GM19023 (cell line): ENCODE measurements at regions not wholly inside any gene's neighbourhood (a gene's known extent, or its start where the extent isn't known, plus 50 kb on each side); places are given as distances from the start of the nearest gene placed in this dataset.

Experiments
- ATAC-seq: cut with Tn5 transposase; IDR thresholded peaks from one replicate; pipeline ENCODE4 v1.9.1; 2021; ENCODE audit warnings: mild to moderate bottlenecking, moderate library complexity; ENCODE audit not compliant: unreplicated experiment

DNA sequence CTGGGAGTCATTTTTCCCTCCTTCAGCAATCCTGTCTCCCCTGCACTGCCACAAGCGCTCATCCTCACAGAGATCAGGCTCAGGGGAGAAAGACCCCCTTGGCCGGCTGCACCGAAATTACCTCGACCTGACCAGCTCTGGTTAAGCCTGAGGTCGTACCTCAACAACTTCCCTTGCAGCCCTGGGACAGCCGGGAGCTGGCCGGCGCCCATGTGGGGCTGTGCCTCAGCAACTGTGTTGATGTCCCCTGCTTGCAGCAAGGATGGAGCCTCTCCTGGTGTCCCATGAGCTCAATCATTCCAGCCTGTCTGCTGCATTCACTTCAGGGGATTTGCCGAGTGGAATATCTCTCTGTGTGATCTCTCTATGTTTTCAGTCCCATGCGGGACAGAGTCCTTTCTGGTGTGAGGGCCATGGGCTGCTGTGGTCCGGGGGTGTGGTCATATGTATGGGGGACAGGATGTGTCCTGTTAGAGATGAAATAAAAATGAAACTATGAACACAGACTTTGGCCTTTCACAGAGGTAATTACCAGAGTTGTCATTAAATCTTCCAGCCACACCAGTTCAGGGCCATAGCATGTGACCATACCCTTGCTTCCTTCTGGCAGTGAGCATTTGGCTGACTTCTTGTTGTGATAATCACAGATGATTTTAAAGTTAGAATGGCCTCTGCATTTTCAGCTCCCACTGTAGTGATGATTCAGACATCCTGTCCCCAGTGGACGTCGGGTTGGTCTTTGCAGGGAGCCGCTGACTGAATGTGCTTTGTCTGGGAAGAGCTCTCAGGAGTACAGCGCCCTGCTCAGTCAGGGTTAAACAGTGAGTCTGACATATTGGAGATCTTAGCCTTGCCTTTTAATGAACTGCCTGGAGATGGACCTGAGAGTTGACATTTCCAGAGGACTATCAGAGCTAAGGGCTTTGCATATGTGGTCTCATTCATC is 405.9 kb downstream of the AACS start:
- peak; percentile 75 for ATAC-seq

DNA sequence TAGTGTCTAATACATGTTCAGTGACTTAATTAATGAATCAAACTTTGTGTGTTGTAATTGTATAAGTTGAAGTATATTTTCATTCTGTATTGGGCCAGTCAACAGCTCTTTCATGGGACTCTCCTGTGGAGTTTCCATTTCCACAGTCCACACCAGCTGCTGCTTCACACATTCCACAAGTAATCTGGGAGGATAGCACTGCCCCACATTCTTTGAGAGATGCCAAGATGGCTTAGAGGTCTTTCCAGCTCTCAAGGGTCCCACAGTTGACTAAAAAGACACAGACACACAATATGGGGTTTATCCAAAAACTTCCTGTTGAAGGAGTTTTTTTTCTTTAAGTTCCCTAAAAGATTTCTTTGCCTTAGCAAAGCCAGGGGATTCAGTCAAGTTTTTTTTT is 408.3 kb downstream of the AACS start:
- ATAC-seq: no peak

DNA sequence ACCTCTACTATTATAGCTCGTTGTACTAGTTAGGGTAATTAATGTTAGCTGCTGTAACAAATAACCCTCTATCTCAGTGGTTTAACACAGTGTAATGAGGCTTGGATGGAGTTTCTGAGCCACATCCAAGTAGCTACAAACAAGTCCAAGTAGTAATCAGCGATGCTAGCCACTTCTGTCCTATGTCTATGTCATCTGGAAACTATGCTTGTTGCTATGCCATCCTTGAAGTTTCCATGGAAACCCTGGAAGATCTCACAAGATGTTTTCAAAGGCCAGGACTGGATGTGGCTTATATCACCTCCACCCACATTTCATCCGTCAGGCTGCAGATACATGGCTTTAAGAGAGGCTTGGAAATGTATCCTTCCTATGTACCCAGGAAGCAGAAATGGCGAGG is 422.1 kb downstream of the AACS start:
- ATAC-seq: no peak

DNA sequence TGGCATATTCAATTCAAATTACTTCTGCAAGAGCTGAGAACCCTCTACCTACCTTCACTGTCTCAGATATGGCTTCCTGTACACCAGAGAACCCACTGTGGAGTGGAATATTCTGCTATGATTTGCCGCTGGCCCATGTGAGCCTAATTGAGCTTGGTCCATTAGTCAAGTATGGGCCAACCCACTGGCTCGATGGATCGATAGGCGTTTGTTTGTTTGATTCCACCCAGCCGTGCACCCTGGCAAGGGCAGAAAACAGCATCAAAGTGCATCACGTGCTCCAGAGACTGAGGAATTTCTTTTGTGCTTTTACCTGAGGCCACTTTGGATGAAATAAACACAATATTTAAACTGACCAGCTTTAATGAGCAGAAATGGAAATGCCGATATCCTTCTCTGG is 426.3 kb downstream of the AACS start:
- ATAC-seq: no peak

DNA sequence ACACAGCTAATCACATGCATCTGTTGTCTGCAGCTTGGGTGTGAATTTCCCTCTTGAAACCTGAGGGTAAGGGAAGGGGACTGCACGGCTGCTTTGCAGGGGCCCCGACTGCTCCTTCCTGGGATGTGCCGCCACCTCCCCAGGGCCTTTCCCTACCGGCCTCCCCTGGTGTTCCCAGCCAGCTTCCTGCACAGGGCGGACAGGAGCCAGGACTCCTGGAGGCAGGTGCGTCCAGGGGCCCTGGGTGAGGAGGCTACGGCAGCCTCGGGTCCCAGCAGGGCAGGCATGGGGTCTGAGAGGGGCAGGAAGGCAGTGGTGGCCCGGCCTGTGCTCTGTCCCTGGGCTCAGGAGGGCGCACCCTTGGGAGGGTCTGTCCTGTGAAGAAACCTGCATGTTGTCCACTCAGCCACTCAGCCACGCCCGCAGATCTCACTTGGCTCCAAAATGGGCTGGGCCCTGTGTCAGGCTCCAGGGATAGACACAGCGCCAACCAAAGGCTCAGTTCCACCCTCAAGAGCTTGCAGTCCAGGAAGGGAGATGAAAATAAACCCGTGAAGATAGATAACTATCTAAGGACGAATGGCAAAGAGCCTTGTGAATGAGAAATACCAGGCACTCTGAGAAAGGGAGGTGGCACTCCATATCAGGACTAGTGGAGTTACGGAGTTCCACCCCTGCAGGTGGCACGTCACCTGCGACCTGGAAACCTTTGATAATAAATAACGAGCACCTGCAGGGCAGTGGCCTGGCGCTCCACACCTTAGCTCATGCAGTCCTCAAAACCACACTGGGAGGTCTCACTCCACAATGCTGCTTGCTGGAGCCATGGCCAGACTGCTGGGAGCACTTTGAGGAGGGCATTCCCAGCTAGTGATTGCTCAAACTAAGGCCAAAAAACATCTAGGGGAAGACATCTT is 427.4 kb downstream of the AACS start:
- no peak for ATAC-seq

DNA sequence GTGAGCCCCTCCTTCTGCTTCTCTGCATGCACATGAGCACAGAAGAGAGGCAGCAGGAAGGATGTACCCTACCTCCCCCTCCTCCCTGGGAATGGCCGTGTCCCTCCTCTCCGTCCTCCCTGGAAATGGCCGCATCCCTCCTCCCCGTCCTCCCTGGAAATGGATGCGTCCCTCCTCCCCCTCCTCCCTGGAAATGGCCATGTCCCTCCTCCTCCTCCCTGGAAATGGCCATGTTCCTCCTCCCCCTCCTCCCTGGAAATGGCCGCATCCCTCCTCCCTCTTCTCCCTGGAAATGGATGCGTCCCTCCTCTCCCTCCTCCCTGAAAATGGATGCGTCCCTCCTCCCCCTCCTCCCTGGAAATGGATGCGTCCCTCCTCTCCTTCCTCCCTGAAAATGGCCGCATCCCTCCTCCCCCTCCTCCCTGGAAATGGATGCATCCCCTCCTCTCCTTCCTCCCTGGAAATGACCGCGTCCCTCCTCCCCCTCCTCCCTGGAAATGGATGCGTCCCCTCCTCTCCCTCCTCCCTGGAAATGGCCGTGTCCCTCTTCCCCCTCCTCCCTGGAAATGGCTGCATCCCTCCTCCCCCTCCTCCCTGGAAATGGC is 428.6 kb downstream of the AACS start:
- ATAC-seq: no peak

DNA sequence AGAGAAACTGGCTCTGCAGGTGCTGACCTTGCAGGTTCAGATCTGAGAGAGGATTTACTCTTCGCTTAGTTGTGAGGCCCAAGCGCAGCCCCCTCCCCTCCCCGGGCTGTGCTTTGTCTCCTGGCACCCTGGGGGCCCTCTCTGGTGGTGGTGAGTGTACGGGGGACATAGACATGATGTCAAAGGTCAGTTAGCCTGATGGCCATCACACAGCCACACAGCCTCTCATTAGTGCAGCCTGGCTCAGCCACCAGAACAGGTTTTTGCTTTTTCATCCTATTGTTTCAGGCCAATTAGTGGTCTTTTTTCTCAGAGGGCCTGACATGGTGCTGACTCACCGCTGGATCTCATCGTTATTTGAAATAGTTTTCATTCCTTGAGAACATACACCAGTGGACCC is 437.9 kb downstream of the AACS start:
- ATAC-seq: no peak

DNA sequence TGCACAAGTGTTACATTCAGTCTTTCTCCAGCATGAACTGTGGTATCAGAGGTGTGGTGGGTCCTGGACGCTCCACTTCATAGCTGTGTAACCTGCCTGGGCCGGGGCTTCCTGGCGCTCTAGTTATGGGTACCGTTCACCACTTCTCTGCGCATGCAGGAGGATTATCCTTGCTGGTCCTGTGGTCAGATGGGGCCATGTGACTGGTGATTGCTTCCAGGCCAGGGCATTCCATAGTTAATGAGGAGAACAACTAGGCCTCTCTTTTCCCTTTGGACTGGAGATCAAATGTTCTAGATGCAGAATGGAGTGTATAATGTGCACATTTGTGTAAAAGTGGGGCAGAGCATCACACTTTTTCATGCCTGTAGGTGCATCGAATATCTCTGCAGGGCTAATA is 444.0 kb downstream of the AACS start:
- ATAC-seq: no peak

DNA sequence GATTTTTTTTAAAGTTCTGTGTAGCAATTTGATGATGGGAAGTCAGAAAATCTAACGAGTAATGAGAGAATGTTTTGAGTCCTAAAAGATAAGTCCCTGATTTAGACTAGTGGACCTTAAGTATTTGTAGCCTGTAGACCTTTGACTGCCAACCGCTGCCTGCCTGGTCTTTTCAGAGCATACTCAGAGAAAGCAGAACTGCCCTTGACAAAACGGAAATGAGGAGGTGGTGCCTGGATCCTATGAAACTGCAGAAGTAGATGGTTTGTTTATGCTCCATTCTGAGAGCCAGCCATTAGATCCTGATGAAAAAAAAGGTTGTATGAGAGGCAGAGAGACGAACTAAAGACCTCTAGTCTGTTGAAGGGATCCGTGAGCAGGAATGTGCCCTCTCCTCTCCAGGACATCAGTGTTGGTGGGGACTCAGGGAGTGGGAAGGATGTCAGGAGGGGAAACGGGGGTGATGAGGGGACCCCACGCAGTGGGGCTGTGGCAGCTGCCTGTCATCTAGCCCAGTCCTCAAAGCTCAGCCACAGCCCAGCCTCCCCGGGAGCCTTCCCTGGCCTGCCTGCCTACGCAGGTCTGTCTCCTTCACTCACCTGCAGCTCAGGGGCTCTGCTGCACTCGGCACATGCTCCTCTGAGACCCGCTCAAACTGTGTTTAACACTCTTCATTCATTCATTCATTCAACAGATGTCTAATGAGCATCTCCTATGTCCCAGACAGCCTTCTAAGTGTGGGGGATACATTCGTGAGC is 447.5 kb downstream of the AACS start:
- ATAC-seq: no peak

DNA sequence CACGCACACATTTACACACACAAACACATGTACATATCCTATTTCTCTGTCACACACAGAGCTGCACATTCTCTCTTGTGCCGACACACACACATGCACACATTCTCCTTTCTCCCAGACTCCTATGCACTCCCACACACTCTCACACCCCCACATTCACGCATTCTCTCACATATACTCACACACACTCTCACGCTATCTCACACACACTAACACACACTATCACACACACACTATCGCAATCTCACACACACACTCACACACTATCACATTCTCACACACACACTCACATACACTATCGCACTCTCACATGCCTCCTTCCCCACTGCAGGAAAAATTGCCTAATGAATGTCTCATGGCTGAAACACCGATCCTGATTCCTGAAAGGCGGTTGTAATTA is 450.7 kb downstream of the AACS start:
- ATAC-seq: no peak

DNA sequence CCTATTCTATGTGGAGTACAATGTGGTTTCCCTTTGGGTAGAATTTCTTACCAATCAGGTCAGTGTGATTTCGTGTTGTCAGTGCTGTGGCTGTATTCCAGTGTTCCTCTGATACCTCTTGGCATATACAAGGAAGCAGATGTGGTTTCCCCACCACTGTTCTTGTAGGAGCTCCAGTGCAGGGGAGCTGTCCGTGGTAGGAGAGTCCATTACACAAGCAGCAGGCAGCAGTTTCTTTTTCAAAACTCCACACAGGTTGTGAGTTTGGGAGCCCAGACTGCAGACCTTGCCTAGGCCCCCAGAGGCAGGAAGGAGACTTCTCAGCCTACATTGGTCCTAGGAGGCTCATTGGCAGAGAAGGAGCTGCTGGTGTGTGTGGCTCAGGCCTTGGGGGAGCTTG is 452.8 kb downstream of the AACS start:
- no peak for ATAC-seq

DNA sequence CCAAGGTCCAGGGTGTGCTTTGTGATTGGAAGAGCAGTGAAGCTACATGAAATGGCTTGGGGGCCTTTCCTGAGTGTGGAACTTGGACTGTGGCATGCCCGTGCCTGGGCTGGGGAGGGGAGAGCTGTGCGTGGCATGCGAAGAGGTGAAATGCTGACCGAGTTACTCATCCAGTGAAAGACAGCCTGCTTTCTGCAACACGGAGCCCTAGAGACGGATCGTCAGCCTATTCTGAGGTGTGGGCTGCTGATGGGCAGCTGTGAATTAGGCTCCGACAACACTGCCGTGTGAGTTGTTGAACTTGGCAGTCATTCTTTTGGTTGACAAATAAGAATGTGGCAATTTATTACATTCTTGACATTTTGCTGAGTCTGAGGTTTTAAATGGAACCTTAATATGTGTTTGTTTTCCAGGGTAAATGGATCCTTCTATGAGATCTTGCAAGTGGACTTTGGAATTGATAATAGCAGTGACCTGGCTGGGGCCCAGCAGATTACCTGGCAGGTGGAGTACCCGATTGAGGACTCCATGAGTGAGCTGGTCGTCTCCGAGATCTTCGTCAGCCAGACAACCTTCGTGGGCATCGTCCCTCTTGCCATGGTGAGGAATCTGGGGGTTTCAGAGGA is 453.9 kb downstream of the AACS start:
- no peak for ATAC-seq

DNA sequence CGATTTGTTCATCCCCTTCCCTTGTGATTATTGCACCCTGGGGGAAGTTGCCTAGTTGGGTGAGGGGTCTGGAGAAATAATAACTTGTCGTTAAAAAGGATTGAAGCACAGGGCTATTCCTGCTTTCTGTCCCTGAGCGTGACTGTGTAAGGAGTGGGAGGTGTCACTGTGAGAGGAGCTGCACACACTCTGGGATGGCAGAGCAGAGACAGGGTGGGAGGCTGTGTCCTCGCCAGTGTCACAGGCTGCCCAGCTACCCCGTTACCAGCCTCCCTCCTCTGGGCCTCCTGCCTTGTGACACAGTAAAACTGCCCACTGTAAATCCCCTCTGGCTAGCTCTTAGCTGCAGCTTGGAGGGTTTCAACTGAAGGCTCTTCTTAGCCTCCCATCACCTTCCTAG is 460.6 kb downstream of the AACS start:
- ATAC-seq: no peak

DNA sequence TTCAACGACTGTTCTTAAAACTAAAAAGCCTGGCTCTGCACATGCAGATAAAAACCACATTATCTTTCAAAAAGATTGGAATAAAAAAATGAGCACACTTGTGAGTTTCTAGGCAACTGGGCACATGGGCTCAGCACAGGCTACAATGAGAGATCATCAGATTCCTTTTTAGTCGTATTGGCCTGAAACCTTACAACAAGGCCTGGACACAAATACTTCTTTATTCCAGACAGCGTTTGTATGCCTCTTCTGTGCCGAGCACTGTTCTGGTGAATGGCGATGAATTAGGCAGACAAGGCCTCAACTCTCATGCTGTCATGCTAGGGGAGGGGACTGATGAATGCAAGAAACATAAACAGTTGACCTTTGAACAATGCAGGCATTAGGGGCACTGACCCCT is 463.0 kb downstream of the AACS start:
- no peak for ATAC-seq

DNA sequence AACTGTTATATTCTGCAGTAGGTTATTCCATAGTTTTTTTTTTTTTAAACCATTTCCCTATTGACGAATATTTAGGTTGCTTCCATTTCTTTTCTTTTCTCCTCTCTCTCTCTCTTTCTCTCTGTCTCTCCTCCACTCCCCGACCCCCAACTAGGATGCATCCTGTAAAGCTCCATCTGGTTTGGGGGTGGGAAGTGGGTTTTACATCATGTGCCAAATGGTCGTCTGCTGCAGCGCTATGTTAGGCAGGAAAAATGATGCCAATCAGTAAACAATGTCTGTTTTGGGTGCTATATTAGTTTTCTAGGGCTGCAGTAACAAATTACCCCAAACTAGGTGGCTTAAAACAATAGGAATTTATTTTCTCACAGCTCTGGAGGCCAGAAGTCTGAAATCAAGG is 465.0 kb downstream of the AACS start:
- ATAC-seq: no peak

DNA sequence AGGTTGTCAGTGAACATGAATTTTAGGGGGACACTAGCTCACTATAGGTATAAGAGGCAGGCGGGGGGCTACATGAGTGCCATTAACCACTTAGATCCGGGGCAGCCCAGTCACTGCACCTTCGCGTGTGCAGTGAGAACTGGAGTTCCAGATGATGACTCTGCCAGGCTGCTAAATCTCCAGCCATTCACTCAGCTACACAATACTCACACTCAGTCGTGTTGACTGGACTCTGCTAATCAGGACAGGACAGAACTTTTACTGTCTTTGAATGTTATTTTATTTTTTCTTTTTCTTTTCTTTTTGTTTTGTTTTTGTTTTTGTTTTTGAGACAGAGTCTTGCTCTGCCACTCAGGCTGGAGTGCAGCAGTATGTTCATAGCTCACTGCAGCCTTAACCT is 465.6 kb downstream of the AACS start:
- ATAC-seq: no peak

DNA sequence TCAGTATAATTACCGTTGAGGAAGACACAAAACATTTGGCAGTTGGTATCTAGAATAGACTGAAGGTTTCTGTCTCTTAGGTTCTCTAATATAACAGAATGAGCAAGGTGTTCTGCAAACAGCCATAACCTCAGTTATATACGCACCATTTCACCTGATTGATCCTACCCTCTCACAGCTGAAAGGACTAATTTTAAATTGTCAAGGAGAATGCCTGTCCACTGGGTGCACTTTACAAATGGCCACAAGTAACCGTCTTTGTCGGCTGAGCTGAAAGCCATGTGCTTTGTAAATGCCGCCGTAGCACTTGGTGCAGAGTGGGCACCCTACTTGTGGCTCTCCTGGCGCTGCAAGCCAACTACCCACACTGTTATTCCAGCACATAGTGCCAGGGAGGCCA is 466.3 kb downstream of the AACS start:
- no peak for ATAC-seq

DNA sequence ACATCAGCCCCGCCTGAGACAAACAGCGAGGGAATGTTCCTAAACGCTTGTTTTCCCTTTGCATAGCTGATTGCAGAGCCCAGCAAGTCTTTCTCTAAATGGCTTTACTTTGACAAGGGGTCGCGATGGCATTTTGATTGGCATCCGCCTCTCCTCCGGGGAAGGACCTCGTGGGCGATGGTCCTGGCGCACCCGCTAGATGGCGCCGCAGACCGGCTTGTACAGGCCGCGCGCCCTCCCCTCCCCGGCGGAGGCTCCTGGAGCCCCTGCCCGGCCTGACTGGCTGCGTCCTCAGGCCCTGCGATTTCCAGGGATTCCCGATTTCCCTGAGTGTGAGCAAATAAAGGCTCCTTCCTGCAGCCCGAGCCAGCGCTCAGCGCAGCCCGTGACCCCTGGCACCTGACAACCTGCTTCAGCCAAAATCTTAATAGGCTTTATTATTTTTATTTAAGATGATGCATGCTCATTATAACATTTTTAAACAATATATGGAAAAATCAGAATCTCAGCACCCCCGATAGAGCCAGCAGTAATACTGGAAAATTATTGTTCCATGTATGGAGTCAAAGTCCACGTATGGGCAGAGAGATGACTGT is 468.3 kb downstream of the AACS start:
- peak; percentile 59 for ATAC-seq

DNA sequence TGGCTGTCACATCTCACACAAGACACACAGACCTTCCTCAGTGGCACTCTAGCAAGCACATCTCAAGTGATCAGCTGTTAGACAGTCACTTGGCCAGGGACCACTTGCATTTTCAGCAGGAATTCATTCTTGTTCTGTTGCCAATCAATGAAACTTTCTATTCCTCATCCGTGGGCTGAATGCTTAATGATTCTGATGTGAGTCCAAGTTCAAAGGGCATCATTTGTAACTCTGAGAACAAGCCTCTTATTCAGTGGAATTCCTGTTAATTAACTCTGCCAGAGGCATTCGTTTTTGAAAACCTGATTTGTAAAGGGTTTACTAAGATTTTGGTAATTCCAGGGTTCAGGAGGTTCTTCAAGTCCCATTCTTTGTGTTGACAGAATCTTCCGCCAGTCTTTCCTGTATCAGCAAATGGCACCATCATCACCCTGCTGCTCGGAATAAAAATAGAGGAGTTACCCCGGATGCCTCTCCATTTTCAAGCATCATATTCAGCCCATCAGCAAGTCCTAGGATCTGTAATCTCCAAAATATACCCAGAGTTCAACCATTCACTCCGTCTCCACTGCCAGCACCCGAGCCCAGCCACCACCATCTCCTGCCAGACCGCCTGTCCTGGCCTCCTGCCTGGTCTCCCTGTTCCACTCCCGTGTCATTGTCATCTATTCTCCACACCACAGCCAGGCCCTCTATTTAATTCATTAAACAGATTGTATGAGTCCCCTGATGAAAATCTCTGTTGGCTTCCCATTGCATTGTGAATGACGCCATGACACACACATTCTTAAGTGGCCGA is 473.4 kb downstream of the AACS start:
- ATAC-seq: no peak
